ENCODE measurements at regions not wholly inside any gene's neighbourhood (a gene's known extent, or its start where the extent isn't known, plus 50 kb on each side); places are given as distances from the start of the nearest gene placed in this dataset.

DNA sequence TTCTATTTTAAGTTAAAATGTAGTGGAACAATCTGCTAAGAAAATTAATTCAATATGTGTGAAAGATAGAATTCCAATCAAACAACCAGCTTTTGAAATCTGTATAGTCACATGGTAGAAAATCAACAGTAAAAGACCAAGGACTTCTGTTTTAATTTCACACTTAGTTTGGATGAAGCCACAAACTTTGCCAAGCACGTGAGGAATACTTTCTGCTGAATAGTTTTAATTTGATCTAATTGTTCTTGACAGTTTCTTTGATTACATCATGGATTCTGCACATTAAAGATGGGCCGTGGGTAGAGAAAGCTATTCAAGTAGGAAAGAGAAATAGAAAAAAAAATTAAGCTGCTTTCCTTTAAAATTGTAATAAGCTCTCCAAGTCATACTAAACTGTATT, 137.9 kb upstream of the FAM241A start:
- Histone ChIP-seq H3K27me3 (ENCODE audit: control insufficient read depth in 2 of 2, insufficient read depth in 2 of 2, low read length in 2 of 2) (no peaks in the 10 kb centered on the region), H3K9me3 (replicated peaks; ENCODE audit: control insufficient read depth, insufficient read depth, low read depth, low read length) (no peaks in the 10 kb centered on the region), H3K27ac (ENCODE audit: extremely low read depth, low read depth, low read length) (no peak overlapping the region), H2AFZ (ENCODE audit: low read depth, low read length) (no peak overlapping the region), H3K36me3 (ENCODE audit: control insufficient read depth, insufficient read depth, low read length) (no peaks in the 10 kb centered on the region), H3K4me1 (replicated peaks in 1 of 2; ENCODE audit: control insufficient read depth in 2 of 2, insufficient read depth in 2 of 2, low read length in 2 of 2) (no peaks in the 10 kb centered on the region), H3K79me2 (ENCODE audit: control insufficient read depth, insufficient read depth, low read length) (no peaks in the 10 kb centered on the region), H3K9ac (ENCODE audit: insufficient read depth in 1 of 2, low read depth in 2 of 2, low read length in 2 of 2) (no peak overlapping the region), H4K20me1 (replicated peaks; ENCODE audit: control insufficient read depth, insufficient read depth, low read length) (no peaks in the 10 kb centered on the region), H3K4me2 (ENCODE audit: insufficient read depth, low read length) (no peak overlapping the region), H3K4me3 (no peak overlapping the region), H3K9me1 (ENCODE audit: control insufficient read depth, insufficient read depth, low read length) (no peaks in the 10 kb centered on the region)
- in situ Hi-C loops (cut with MboI) = no loop called here
- no peak for ATAC-seq
- intact Hi-C loops (cut with micrococcal nuclease) = no loop called here
- ChIA-PET CTCF (ENCODE audit: low intra/inter-chr PET ratio) (no interaction called here), POLR2A (no interaction called here)
- TF ChIP-seq CTCF (IDR thresholded peaks at IDR 0.05 in 2 of 3, conservative IDR thresholded peaks at IDR 0.05 in 1 of 3; ENCODE audit: insufficient read depth in 2 of 3, low read depth in 1 of 3, low read length in 3 of 3) = no peak
- TF ChIP-seq, protein P1, sequence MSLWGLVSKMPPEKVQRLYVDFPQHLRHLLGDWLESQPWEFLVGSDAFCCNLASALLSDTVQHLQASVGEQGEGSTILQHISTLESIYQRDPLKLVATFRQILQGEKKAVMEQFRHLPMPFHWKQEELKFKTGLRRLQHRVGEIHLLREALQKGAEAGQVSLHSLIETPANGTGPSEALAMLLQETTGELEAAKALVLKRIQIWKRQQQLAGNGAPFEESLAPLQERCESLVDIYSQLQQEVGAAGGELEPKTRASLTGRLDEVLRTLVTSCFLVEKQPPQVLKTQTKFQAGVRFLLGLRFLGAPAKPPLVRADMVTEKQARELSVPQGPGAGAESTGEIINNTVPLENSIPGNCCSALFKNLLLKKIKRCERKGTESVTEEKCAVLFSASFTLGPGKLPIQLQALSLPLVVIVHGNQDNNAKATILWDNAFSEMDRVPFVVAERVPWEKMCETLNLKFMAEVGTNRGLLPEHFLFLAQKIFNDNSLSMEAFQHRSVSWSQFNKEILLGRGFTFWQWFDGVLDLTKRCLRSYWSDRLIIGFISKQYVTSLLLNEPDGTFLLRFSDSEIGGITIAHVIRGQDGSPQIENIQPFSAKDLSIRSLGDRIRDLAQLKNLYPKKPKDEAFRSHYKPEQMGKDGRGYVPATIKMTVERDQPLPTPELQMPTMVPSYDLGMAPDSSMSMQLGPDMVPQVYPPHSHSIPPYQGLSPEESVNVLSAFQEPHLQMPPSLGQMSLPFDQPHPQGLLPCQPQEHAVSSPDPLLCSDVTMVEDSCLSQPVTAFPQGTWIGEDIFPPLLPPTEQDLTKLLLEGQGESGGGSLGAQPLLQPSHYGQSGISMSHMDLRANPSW (CRISPR knock-in tag; IDR thresholded peaks at IDR 0.05) = no peak
- TF ChIP-seq ZNF263 (CRISPR knock-in tag; IDR thresholded peaks at IDR 0.05; ENCODE audit: borderline replicate concordance) = no peak
- TF ChIP-seq GTF2E2 (tag; IDR thresholded peaks at IDR 0.05) = no peak
- TF ChIP-seq MLLT1 (IDR thresholded peaks at IDR 0.05) = no peak
- TF ChIP-seq MCM5 (IDR thresholded peaks at IDR 0.05; ENCODE audit: low read depth) = no peak
- no peak for TF ChIP-seq TAF15 (IDR thresholded peaks at IDR 0.05; ENCODE audit: low read depth, low read length)
- TF ChIP-seq ZNF778 (CRISPR knock-in tag; IDR thresholded peaks at IDR 0.05) = no peak
- TF ChIP-seq ZNF41 (CRISPR knock-in tag; conservative IDR thresholded peaks at IDR 0.05) = no peak
- TF ChIP-seq, protein P2, sequence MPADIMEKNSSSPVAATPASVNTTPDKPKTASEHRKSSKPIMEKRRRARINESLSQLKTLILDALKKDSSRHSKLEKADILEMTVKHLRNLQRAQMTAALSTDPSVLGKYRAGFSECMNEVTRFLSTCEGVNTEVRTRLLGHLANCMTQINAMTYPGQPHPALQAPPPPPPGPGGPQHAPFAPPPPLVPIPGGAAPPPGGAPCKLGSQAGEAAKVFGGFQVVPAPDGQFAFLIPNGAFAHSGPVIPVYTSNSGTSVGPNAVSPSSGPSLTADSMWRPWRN (IDR thresholded peaks at IDR 0.05; ENCODE audit: low read depth) = no peak
- no peak for TF ChIP-seq BHLHE40 (IDR thresholded peaks at IDR 0.05; ENCODE audit: low read length)
- no peak for TF ChIP-seq ZC3H8 (IDR thresholded peaks at IDR 0.05)
- TF ChIP-seq BRD9 (IDR thresholded peaks at IDR 0.05; ENCODE audit: low read depth, partially characterized antibody) = no peak
- DNase-seq (ENCODE audit: extremely low read depth in 1 of 4, low spot score in 3 of 4) = no peak
- FAIRE-seq = no peak
- no TSS peak for BruUV-seq (replicated peaks)
- WGBS (ENCODE audit: insufficient coverage, low coverage, missing lambda C conversion rate) = 0% methylated on average over 2 of the region's 2 CpGs
